Activated T-cell treated with anti-CD3 and anti-CD28 coated beads for 1 hour (primary cell): ENCODE measurements at regions not wholly inside any gene's neighbourhood (a gene's known extent, or its start where the extent isn't known, plus 50 kb on each side); places are given as distances from the start of the nearest gene placed in this dataset.
"Not testable (repeated sequence)": the region's sequence is repeated elsewhere in the genome, so short reads cannot be mapped to it uniquely, and the experiment has no call there.

Experiments
- DNase-seq: peaks from one replicate; pipeline ENCODE4 v3.0.0-alpha.2; 2020; ENCODE audit warnings: low read depth

GRCh38 chr14:66219886-66220285, 266.3 kb upstream of the CCDC196 start:
- DNase-seq: no peak

- DNase-seq: no peak
Measured at GRCh38 chr14:66224492-66225178, 261.5 kb upstream of the CCDC196 start.

- no peak for DNase-seq
Measured at GRCh38 chr14:66225337-66225736, 260.8 kb upstream of the CCDC196 start.

- no peak for DNase-seq
Measured at GRCh38 chr14:66228267-66228970, 257.8 kb upstream of the CCDC196 start.

GRCh38 chr14:66231820-66232219, 254.4 kb upstream of the CCDC196 start:
- DNase-seq: no peak

- no peak for DNase-seq
Measured at GRCh38 chr14:66233591-66233990, 252.6 kb upstream of the CCDC196 start.

GRCh38 chr14:66234411-66234810, 251.8 kb upstream of the CCDC196 start:
- no peak for DNase-seq

- no peak for DNase-seq
Measured at GRCh38 chr14:66237741-66238140, 248.4 kb upstream of the CCDC196 start.

GRCh38 chr14:66238969-66239368, 247.2 kb upstream of the CCDC196 start:
- DNase-seq: no peak

GRCh38 chr14:66239589-66239988, 246.6 kb upstream of the CCDC196 start:
- no peak for DNase-seq

- no peak for DNase-seq
Measured at GRCh38 chr14:66240105-66240504, 246.1 kb upstream of the CCDC196 start.

GRCh38 chr14:66242001-66242400, 244.2 kb upstream of the CCDC196 start:
- DNase-seq: no peak

- DNase-seq: no peak
Measured at GRCh38 chr14:66244834-66245233, 241.3 kb upstream of the CCDC196 start.

GRCh38 chr14:66247662-66248193, 238.4 kb upstream of the CCDC196 start:
- no peak for DNase-seq

- DNase-seq: no peak
Measured at GRCh38 chr14:66248256-66248655, 237.9 kb upstream of the CCDC196 start.

- no peak for DNase-seq
Measured at GRCh38 chr14:66249544-66249943, 236.6 kb upstream of the CCDC196 start.

GRCh38 chr14:66254038-66254437, 232.1 kb upstream of the CCDC196 start:
- no peak for DNase-seq

- DNase-seq: no peak
Measured at GRCh38 chr14:66268802-66269334, 217.3 kb upstream of the CCDC196 start.

- DNase-seq: no peak
Measured at GRCh38 chr14:66272221-66272620, 213.9 kb upstream of the CCDC196 start.

GRCh38 chr14:66273261-66273832, 212.8 kb upstream of the CCDC196 start:
- no peak for DNase-seq

- DNase-seq: not testable (repeated sequence)
Measured at GRCh38 chr14:66278418-66278817, 207.8 kb upstream of the CCDC196 start.

GRCh38 chr14:66281036-66281776, 205.0 kb upstream of the CCDC196 start:
- DNase-seq: no peak
